Keratinocyte (primary cell): ENCODE measurements at regions not wholly inside any gene's neighbourhood (a gene's known extent, or its start where the extent isn't known, plus 50 kb on each side); places are given as distances from the start of the nearest gene placed in this dataset.

Experiments used
- DNase-seq: peaks from one replicate; pipeline ENCODE4 v3.0.0-alpha.2; 2011; ENCODE audit warnings: low read depth, missing footprints, low spot score
- FAIRE-seq: peaks from 2 replicates; lab custom pipeline; 2011; peaks lifted over from hg19 to GRCh38; lab: Jason Lieb, UNC
- H2AFZ ChIP-seq: 2 replicates; pipeline ENCODE4 v1.6.0; 2012; ENCODE audit warnings: low read length, control low read depth, inconsistent platforms; ENCODE audit not compliant: control insufficient read depth
- H3K27ac ChIP-seq: 2 replicates; pipeline ENCODE4 v1.5.1; 2011; ENCODE audit warnings: low read length; ENCODE audit not compliant: control insufficient read depth, insufficient read depth
- H3K27me3 ChIP-seq: 3 replicates; pipeline ENCODE4 v1.6.0; 2011; ENCODE audit warnings: low read length; ENCODE audit not compliant: control insufficient read depth, insufficient read depth; ENCODE audit errors: extremely low read depth
- H3K36me3 ChIP-seq, 2 experiments: 2 replicates in 1 of 2; 3 replicates in 1 of 2; pipeline ENCODE4 v1.5.1; 2011; ENCODE audit warnings: low read length in 2 of 2, mild to moderate bottlenecking in 1 of 2; ENCODE audit not compliant: control insufficient read depth in 2 of 2, insufficient read depth in 2 of 2; ENCODE audit errors: extremely low read depth in 1 of 2
- H3K4me1 ChIP-seq: 3 replicates; pipeline ENCODE4 v1.5.1; 2011; ENCODE audit warnings: low read length; ENCODE audit not compliant: control insufficient read depth, insufficient read depth; ENCODE audit errors: extremely low read depth
- H3K4me2 ChIP-seq: 3 replicates; pipeline ENCODE4 v1.6.0; 2011; ENCODE audit warnings: low read depth, low read length; ENCODE audit not compliant: control insufficient read depth, insufficient read depth; ENCODE audit errors: extremely low read depth
- H3K4me3 ChIP-seq, 3 experiments: fragments of 200-600 bp in 1 of 3; sonication (generic) in 1 of 3; 2 replicates in 2 of 3; 3 replicates in 1 of 3; pipeline ENCODE4 v1.5.1; 2011 to 2016; ENCODE audit warnings: low read length in 3 of 3, mild to moderate bottlenecking in 3 of 3, control low read depth in 2 of 3, inconsistent platforms in 1 of 3, low read depth in 1 of 3, mixed read lengths in 1 of 3, mixed run types in 1 of 3, moderate library complexity in 1 of 3; ENCODE audit not compliant: control insufficient read depth in 2 of 3, insufficient read depth in 2 of 3; ENCODE audit errors: extremely low read depth in 1 of 3
- H3K79me2 ChIP-seq: 2 replicates; pipeline ENCODE4 v1.6.0; 2012; ENCODE audit warnings: low read length; ENCODE audit not compliant: control insufficient read depth, insufficient read depth
- H3K9ac ChIP-seq: 3 replicates; pipeline ENCODE4 v1.6.0; 2011; ENCODE audit warnings: low read length; ENCODE audit not compliant: control insufficient read depth, insufficient read depth; ENCODE audit errors: extremely low read depth
- H3K9me1 ChIP-seq: 3 replicates; pipeline ENCODE4 v1.6.0; 2011; ENCODE audit warnings: low read length; ENCODE audit not compliant: control insufficient read depth, insufficient read depth; ENCODE audit errors: extremely low read depth
- H3K9me3 ChIP-seq: 2 replicates; pipeline ENCODE4 v1.5.1; 2012; ENCODE audit warnings: low read depth, low read length; ENCODE audit not compliant: control insufficient read depth
- H4K20me1 ChIP-seq: 3 replicates; pipeline ENCODE4 v1.6.0; 2011; ENCODE audit warnings: low read length; ENCODE audit not compliant: control insufficient read depth, insufficient read depth; ENCODE audit errors: extremely low read depth
- CTCF ChIP-seq, 3 experiments: IDR thresholded peaks in 1 of 3; conservative IDR thresholded peaks in 1 of 3; optimal IDR thresholded peaks in 1 of 3; 2 replicates in 2 of 3; 3 replicates in 1 of 3; pipeline versions ENCODE3 to v1.5.1; 2011; ENCODE audit warnings: low read length in 3 of 3, mild to moderate bottlenecking in 3 of 3, moderate library complexity in 2 of 3, control low read depth in 1 of 3, inconsistent platforms in 1 of 3; ENCODE audit not compliant: insufficient read depth in 2 of 3; ENCODE audit errors: extremely low read depth in 1 of 3
- EZH2 ChIP-seq: IDR thresholded peaks from one replicate; pipeline ENCODE4 v1.6.1; 2012; ENCODE audit warnings: inconsistent platforms, mild to moderate bottlenecking, low read length, moderate library complexity
- dilution Hi-C: fragments of 300-500 bp; cut with MboI; formaldehyde crosslinking; loops from one replicate; pipeline ENCODE4 v1.7.0; 2020; ENCODE audit warnings: low sequenced_read_pairs; ENCODE audit not compliant: extremely low pct_ligation_motif_present

DNA sequence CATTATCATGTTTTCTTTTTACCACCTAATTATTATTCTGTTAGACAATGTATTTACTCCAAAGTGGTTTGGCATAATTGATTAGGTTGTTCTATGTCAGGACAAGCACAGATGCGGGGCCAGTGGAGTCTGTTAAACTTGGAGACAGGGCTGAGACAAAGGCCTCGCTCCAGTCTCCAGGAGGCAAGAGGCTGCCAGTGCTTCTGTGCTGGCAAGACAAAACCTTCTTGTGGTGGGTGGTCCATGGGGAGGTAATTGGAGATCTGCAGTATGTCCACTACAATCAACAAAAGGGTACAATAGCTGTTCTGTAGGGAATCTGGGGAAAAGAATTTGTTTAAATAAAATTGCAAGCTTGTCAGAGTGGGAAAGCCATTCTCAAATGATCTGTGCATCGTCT, 677.2 kb upstream of the SLC35B3 start:
- H3K9me3 ChIP-seq = no peaks in the 10 kb centered on the region
- H3K4me1 ChIP-seq = no peaks in the 10 kb centered on the region
- H3K36me3 ChIP-seq = no peaks in the 10 kb centered on the region
- H4K20me1 ChIP-seq = no peaks in the 10 kb centered on the region
- no peak overlapping the region for H2AFZ ChIP-seq
- no peaks in the 10 kb centered on the region for H3K79me2 ChIP-seq
- H3K4me2 ChIP-seq = no peak overlapping the region
- no peak for TF ChIP-seq CTCF (optimal IDR thresholded peaks at IDR 0.05 in 1 of 3, IDR thresholded peaks at IDR 0.05 in 1 of 3, conservative IDR thresholded peaks at IDR 0.05 in 1 of 3; ENCODE audit: extremely low read depth in 1 of 3, insufficient read depth in 2 of 3, low read length in 3 of 3)
- TF ChIP-seq EZH2 = no peak
- H3K9me1 ChIP-seq = no peaks in the 10 kb centered on the region
- FAIRE-seq (no peak), DNase-seq (no peak)
- no peaks in the 10 kb centered on the region for H3K27me3 ChIP-seq
- dilution Hi-C loops = no loop called here
- H3K4me3 ChIP-seq = no peak overlapping the region
- H3K9ac ChIP-seq = no peak overlapping the region
- no peak overlapping the region for H3K27ac ChIP-seq

GRCh38 chr6:9103876-9104521, 668.7 kb upstream of the SLC35B3 start:
- Histone ChIP-seq H3K9ac (no peak overlapping the region), H3K27ac (no peak overlapping the region), H3K9me1 (no peaks in the 10 kb centered on the region), H3K36me3 (no peaks in the 10 kb centered on the region), H3K4me3 (no peak overlapping the region), H2AFZ (no peak overlapping the region), H3K79me2 (no peaks in the 10 kb centered on the region), H3K4me2 (no peak overlapping the region), H3K9me3 (no peaks in the 10 kb centered on the region), H4K20me1 (no peaks in the 10 kb centered on the region), H3K27me3 (no peaks in the 10 kb centered on the region), H3K4me1 (no peaks in the 10 kb centered on the region)
- dilution Hi-C loops = no loop called here
- FAIRE-seq = no peak
- DNase-seq = no peak
- no peak for TF ChIP-seq EZH2

DNA sequence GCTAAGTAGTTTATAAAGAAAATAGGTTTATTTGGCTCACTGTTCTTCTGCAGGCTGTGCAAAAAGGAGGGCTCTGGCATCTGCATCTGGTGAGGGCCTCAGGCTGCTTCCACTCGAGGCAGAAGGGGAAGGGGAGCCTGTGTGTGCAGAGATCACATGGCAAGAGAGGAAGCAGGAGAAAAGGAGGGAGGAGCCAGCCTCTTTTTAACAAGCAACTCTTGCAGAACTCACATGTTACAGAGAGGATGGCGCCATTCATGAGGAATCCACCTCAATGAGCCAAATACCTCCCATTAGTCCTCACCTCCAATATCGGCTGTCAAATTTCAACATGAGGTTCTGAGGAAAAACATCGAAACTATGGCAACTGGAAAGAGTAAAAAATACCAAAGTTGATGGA, 666.6 kb upstream of the SLC35B3 start:
- no peak overlapping the region for H3K27ac ChIP-seq
- no peaks in the 10 kb centered on the region for H3K9me3 ChIP-seq
- no peak overlapping the region for H3K9ac ChIP-seq
- no peak overlapping the region for H3K4me3 ChIP-seq
- no peaks in the 10 kb centered on the region for H3K36me3 ChIP-seq
- H3K4me1 ChIP-seq = no peaks in the 10 kb centered on the region
- H3K9me1 ChIP-seq = no peaks in the 10 kb centered on the region
- no peaks in the 10 kb centered on the region for H3K79me2 ChIP-seq
- H4K20me1 ChIP-seq = no peaks in the 10 kb centered on the region
- no peaks in the 10 kb centered on the region for H3K27me3 ChIP-seq
- dilution Hi-C loops = no loop called here
- no peak for TF ChIP-seq CTCF (optimal IDR thresholded peaks at IDR 0.05 in 1 of 3, IDR thresholded peaks at IDR 0.05 in 1 of 3, conservative IDR thresholded peaks at IDR 0.05 in 1 of 3; ENCODE audit: extremely low read depth in 1 of 3, insufficient read depth in 2 of 3, low read length in 3 of 3)
- no peak for TF ChIP-seq EZH2
- DNase-seq = no peak
- no peak overlapping the region for H2AFZ ChIP-seq
- FAIRE-seq = no peak
- no peak overlapping the region for H3K4me2 ChIP-seq
